Prostate gland (tissue), 1 donor: ENCODE measurements at regions not wholly inside any gene's neighbourhood (a gene's known extent, or its start where the extent isn't known, plus 50 kb on each side); places are given as distances from the start of the nearest gene placed in this dataset.

ENCODE experiments used
- POLR2A ChIP-seq: fragments of 450-650 bp; IDR thresholded peaks from one replicate; pipeline ENCODE4 v1.6.1; 2016; ENCODE audit warnings: antibody characterized with exemption, mild to moderate bottlenecking
- POLR2AphosphoS5 ChIP-seq: sonication (generic); formaldehyde crosslinking; IDR thresholded peaks from one replicate; pipeline ENCODE4 v1.6.1; 2017; ENCODE audit warnings: antibody characterized with exemption

GRCh38 chr9:81320909-81321482, 368.4 kb downstream of the TLE1 start:
- TF ChIP-seq POLR2A = no peak
- TF ChIP-seq POLR2AphosphoS5 = no peak
